WERI-Rb-1 (cell line): ENCODE measurements at regions not wholly inside any gene's neighbourhood (a gene's known extent, or its start where the extent isn't known, plus 50 kb on each side); places are given as distances from the start of the nearest gene placed in this dataset.
A peak's percentile ranks its signal among the peaks of the same experiment; 100 is the strongest.

Source experiments
- DNase-seq: peaks from one replicate; pipeline ENCODE4 v3.0.0-alpha.2; 2020
- H3K27ac ChIP-seq: fragments of 250-450 bp; sonication (Bioruptor Pico); 2 replicates; pipeline ENCODE4 v1.5.1; 2020; ENCODE audit warnings: mild to moderate bottlenecking, moderate library complexity
- H3K27me3 ChIP-seq: fragments of 250-450 bp; sonication (Bioruptor Pico); 2 replicates; pipeline ENCODE4 v1.5.1; 2021; ENCODE audit warnings: mild to moderate bottlenecking, low read depth, moderate library complexity; ENCODE audit not compliant: insufficient read depth, severe bottlenecking
- H3K36me3 ChIP-seq: fragments of 250-450 bp; sonication (Bioruptor Pico); 2 replicates; pipeline ENCODE4 v1.5.1; 2020; ENCODE audit warnings: mild to moderate bottlenecking, moderate library complexity
- H3K4me3 ChIP-seq: 2 replicates; pipeline ENCODE4 v1.5.1; 2011; ENCODE audit warnings: low read depth, mild to moderate bottlenecking, control low read depth, low read length
- H3K9me3 ChIP-seq: fragments of 250-450 bp; sonication (Bioruptor Pico); 2 replicates; pipeline ENCODE4 v1.5.1; 2021; ENCODE audit warnings: mild to moderate bottlenecking, moderate library complexity; ENCODE audit not compliant: severe bottlenecking
- CTCF ChIP-seq: IDR thresholded peaks from 2 replicates; pipeline ENCODE4 v1.5.1; 2011; ENCODE audit warnings: low read depth, mild to moderate bottlenecking, control low read depth, inconsistent platforms, low read length

GRCh38 chr17:77511514-77512061 is 370.8 kb downstream of the SEC14L1 start:
- peaks cover 18% of the 10 kb centered on the region for H3K9me3 ChIP-seq
- no peaks in the 10 kb centered on the region for H3K27me3 ChIP-seq
- no peak for TF ChIP-seq CTCF

GRCh38 chr17:77512062-77512946 is 371.5 kb downstream of the SEC14L1 start:
- H3K36me3 ChIP-seq, result no peaks in the 10 kb centered on the region
- H3K9me3 ChIP-seq, result peaks cover 19% of the 10 kb centered on the region
- peak; percentile 0 for DNase-seq
- no peak for TF ChIP-seq CTCF
- H3K4me3 ChIP-seq, result no peak overlapping the region
- no peak overlapping the region for H3K27ac ChIP-seq
- no peaks in the 10 kb centered on the region for H3K27me3 ChIP-seq

More at GRCh38 chr17:77511514-77512061, 370.8 kb downstream of the SEC14L1 start:
- Histone ChIP-seq H3K27ac (no peak overlapping the region), H3K4me3 (no peak overlapping the region), H3K36me3 (no peaks in the 10 kb centered on the region)
- DNase-seq, result no peak

- DNase-seq, result peak; percentile 1
- Histone ChIP-seq H3K27ac (no peak overlapping the region), H3K27me3 (no peaks in the 10 kb centered on the region), H3K4me3 (no peak overlapping the region), H3K9me3 (peaks cover 19% of the 10 kb centered on the region), H3K36me3 (no peaks in the 10 kb centered on the region)
- TF ChIP-seq CTCF, result no peak
Measured at GRCh38 chr17:77513045-77513444, 372.3 kb downstream of the SEC14L1 start.

- Histone ChIP-seq H3K4me3 (no peak overlapping the region), H3K36me3 (no peaks in the 10 kb centered on the region), H3K27me3 (no peaks in the 10 kb centered on the region), H3K9me3 (peaks cover 19% of the 10 kb centered on the region), H3K27ac (no peak overlapping the region)
- TF ChIP-seq CTCF, result no peak
- no peak for DNase-seq
Measured at GRCh38 chr17:77515227-77515626, 374.5 kb downstream of the SEC14L1 start.

GRCh38 chr17:77516902-77517301 is 376.1 kb downstream of the SEC14L1 start:
- peaks cover 10% of the 10 kb centered on the region for H3K9me3 ChIP-seq
- no peak overlapping the region for H3K4me3 ChIP-seq
- no peak for TF ChIP-seq CTCF
- H3K36me3 ChIP-seq, result no peaks in the 10 kb centered on the region
- DNase-seq, result no peak
- H3K27ac ChIP-seq, result no peak overlapping the region
- H3K27me3 ChIP-seq, result no peaks in the 10 kb centered on the region

- no peak for TF ChIP-seq CTCF
- Histone ChIP-seq H3K4me3 (no peak overlapping the region), H3K27ac (no peak overlapping the region), H3K27me3 (no peaks in the 10 kb centered on the region), H3K9me3 (peaks cover 21% of the 10 kb centered on the region), H3K36me3 (no peaks in the 10 kb centered on the region)
- DNase-seq, result no peak
Measured at GRCh38 chr17:77521076-77521475, 380.3 kb downstream of the SEC14L1 start.
